Endothelial cell of umbilical vein (primary cell): ENCODE measurements at regions not wholly inside any gene's neighbourhood (a gene's known extent, or its start where the extent isn't known, plus 50 kb on each side); places are given as distances from the start of the nearest gene placed in this dataset.

Experiments used
- BruUV-seq: library from RNA; stranded (reverse); fragments of 400-500 nt; replicated peaks from 2 replicates; lab custom pipeline; 2021; lab: Mats Ljungman, UMichigan
- CTCF ChIA-PET: fragments of 300-600, 350-600 bp; sonication (Branson Sonifier 250); formaldehyde crosslinking; loops from one replicate; lab custom pipeline; 2021; ENCODE audit warnings: antibody characterized with exemption, inconsistent platforms; lab: Charles Lee
- POLR2A ChIA-PET: fragments of 300-600, 350-600 bp; sonication (Branson Sonifier 250); formaldehyde crosslinking; loops from one replicate; lab custom pipeline; 2021; ENCODE audit warnings: antibody characterized with exemption, inconsistent platforms; lab: Charles Lee
- DNase-seq: peaks from one replicate; pipeline ENCODE4 v3.0.0-alpha.2; 2011; ENCODE audit warnings: low read depth, low spot score
- FAIRE-seq: peaks from 2 replicates; lab custom pipeline; 2011; peaks lifted over from hg19 to GRCh38; lab: Jason Lieb, UNC
- H2AFZ ChIP-seq: 2 replicates; pipeline ENCODE4 v1.6.0; 2012; ENCODE audit warnings: low read depth, low read length, control low read depth, inconsistent platforms
- H3K27ac ChIP-seq: 2 replicates; pipeline ENCODE4 v1.5.1; 2011; ENCODE audit warnings: low read depth, mild to moderate bottlenecking, control low read depth, low read length, moderate library complexity; ENCODE audit not compliant: insufficient read depth
- H3K27me3 ChIP-seq, 2 experiments: 2 replicates each; pipeline versions ENCODE4 v1.6.0 to v1.6.1; 2011; ENCODE audit warnings: low read length in 2 of 2, mixed read lengths in 1 of 2; ENCODE audit not compliant: control insufficient read depth in 2 of 2, insufficient read depth in 2 of 2
- H3K36me3 ChIP-seq, 2 experiments: 2 replicates in 1 of 2; 3 replicates in 1 of 2; pipeline ENCODE4 v1.5.1; 2011; ENCODE audit warnings: low read length in 2 of 2, mild to moderate bottlenecking in 1 of 2, moderate library complexity in 1 of 2; ENCODE audit not compliant: control insufficient read depth in 2 of 2, insufficient read depth in 2 of 2; ENCODE audit errors: extremely low read depth in 1 of 2
- H3K4me1 ChIP-seq: 3 replicates; pipeline ENCODE4 v1.5.1; 2011; ENCODE audit warnings: mild to moderate bottlenecking, low read length; ENCODE audit not compliant: control insufficient read depth, insufficient read depth; ENCODE audit errors: extremely low read depth
- H3K4me2 ChIP-seq: 2 replicates; pipeline ENCODE4 v1.6.1; 2011; ENCODE audit warnings: low read length, control low read depth, mixed read lengths; ENCODE audit not compliant: insufficient read depth
- H3K4me3 ChIP-seq, 3 experiments: fragments of 200-600 bp in 1 of 3; sonication (generic), shearing (Covaris generic) in 1 of 3; replicated peaks in 1 of 3; 2 replicates each; pipeline ENCODE4 v1.5.1; 2011 to 2016; ENCODE audit warnings: control low read depth in 3 of 3, low read length in 3 of 3, mild to moderate bottlenecking in 2 of 3, inconsistent platforms in 1 of 3, low read depth in 1 of 3, moderate library complexity in 1 of 3; ENCODE audit not compliant: insufficient read depth in 1 of 3
- H3K79me2 ChIP-seq: 2 replicates; pipeline ENCODE4 v1.6.0; 2012; ENCODE audit warnings: low read length, inconsistent platforms; ENCODE audit not compliant: control insufficient read depth, insufficient read depth
- H3K9ac ChIP-seq: replicated peaks from 2 replicates; pipeline ENCODE3; 2011; ENCODE audit warnings: low read length, control low read depth; ENCODE audit not compliant: insufficient read depth; ENCODE audit errors: extremely low read depth
- H3K9me1 ChIP-seq: replicated peaks from 3 replicates; pipeline ENCODE4 v1.6.0; 2011; ENCODE audit warnings: mild to moderate bottlenecking, low read length; ENCODE audit not compliant: control insufficient read depth, insufficient read depth; ENCODE audit errors: extremely low read depth
- H3K9me3 ChIP-seq: replicated peaks from 2 replicates; pipeline ENCODE4 v1.5.1; 2012; ENCODE audit warnings: low read length, inconsistent platforms; ENCODE audit not compliant: control insufficient read depth, insufficient read depth
- H4K20me1 ChIP-seq: replicated peaks from 2 replicates; pipeline ENCODE3; 2011; ENCODE audit warnings: mild to moderate bottlenecking, low read length; ENCODE audit not compliant: control insufficient read depth, insufficient read depth; ENCODE audit errors: extremely low read depth
- CTCF ChIP-seq, 2 donors: IDR thresholded peaks; 1 replicate in 1 of 2; 2 replicates in 1 of 2; pipeline ENCODE4 v1.5.1; 2011; ENCODE audit warnings: low read length in 2 of 2, mild to moderate bottlenecking in 2 of 2, moderate library complexity in 2 of 2, control low read depth in 1 of 2, inconsistent platforms in 1 of 2, low read depth in 1 of 2; ENCODE audit not compliant: insufficient read depth in 1 of 2; ENCODE audit errors: extremely low read depth in 1 of 2
- EZH2 ChIP-seq: IDR thresholded peaks from 2 replicates; pipeline ENCODE4 v1.6.1; 2012; ENCODE audit warnings: borderline replicate concordance, low read depth, mild to moderate bottlenecking, moderate library complexity, low read length, inconsistent platforms; ENCODE audit not compliant: severe bottlenecking
- FOS ChIP-seq: IDR thresholded peaks from 2 replicates; pipeline ENCODE4 v1.6.1; 2011; ENCODE audit warnings: mild to moderate bottlenecking, low read length, moderate library complexity, borderline replicate concordance; ENCODE audit not compliant: insufficient read depth
- GATA2 ChIP-seq: IDR thresholded peaks from 2 replicates; pipeline ENCODE4 v1.7.0; 2011; ENCODE audit warnings: low read depth, mild to moderate bottlenecking, moderate library complexity, mixed read lengths, low read length; ENCODE audit not compliant: insufficient read length, insufficient read depth
- JUN ChIP-seq: IDR thresholded peaks from 2 replicates; pipeline ENCODE4 v1.6.1; 2011; ENCODE audit warnings: borderline replicate concordance, low read depth; ENCODE audit not compliant: insufficient read length, insufficient read depth
- MAX ChIP-seq: IDR thresholded peaks from 2 replicates; pipeline ENCODE4 v1.6.1; 2011; ENCODE audit not compliant: insufficient read depth, insufficient read length
- MYC ChIP-seq: IDR thresholded peaks from one replicate; pipeline ENCODE4 v1.6.1; 2011; ENCODE audit warnings: mild to moderate bottlenecking, low read depth, low read length
- POLR2A ChIP-seq: IDR thresholded peaks from 2 replicates; pipeline ENCODE4 v1.6.1; 2012; ENCODE audit warnings: low read depth, mild to moderate bottlenecking, control low read depth, low read length
- POLR2AphosphoS5 ChIP-seq: IDR thresholded peaks from 2 replicates; pipeline ENCODE4 v1.6.1; 2012; ENCODE audit warnings: low read depth, mild to moderate bottlenecking, control low read depth, low read length, moderate library complexity; ENCODE audit not compliant: insufficient read depth
- dilution Hi-C: fragments of 300-500 bp; cut with MboI; formaldehyde crosslinking; loops from one replicate; pipeline ENCODE4 v1.15.0; 2019; ENCODE audit warnings: low sequenced_read_pairs; ENCODE audit not compliant: extremely low pct_ligation_motif_present
- intact Hi-C: fragments of 100-400 bp; cut with micrococcal nuclease; formaldehyde crosslinking; loops from one replicate; pipeline ENCODE4 v1.10.0; 2022

DNA sequence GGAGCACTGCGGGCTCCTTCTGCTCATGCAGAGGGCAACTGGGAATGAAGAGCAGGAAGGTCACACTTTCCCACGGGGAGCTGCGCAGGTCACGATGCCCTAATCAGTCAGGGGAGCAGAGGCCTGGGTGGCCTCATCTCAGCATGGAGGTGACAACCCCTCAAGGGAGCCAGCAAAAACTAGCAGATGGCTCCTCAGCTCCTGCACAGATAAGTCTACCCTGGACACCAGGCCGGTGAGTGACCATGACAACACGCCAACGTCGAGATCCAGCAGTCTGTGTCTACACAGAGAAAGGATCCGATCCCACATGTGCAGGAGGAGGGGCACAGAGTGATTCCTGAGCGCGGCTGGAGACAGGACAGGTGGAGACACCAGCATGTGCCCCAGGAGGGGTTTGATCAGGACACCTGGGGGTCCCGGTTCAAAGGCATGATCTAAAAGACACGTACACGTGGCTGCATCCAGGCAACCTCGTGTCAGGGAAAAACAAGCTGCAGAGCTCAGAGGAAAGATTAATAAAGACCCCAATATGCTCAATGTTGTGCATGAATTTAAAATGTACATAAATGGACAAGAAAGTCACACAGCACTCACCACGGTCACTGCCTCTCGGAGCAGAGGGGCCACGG lies 153.7 kb upstream of the SFSWAP start:
- no peaks in the 10 kb centered on the region for H3K27me3 ChIP-seq
- TF ChIP-seq POLR2A (no peak), MAX (no peak), CTCF (IDR thresholded peaks at IDR 0.05; ENCODE audit: extremely low read depth in 1 of 2, insufficient read depth in 1 of 2, low read depth in 1 of 2, low read length in 2 of 2) (no peak), POLR2AphosphoS5 (no peak), JUN (no peak), GATA2 (no peak), EZH2 (no peak), MYC (no peak), FOS (no peak)
- no peaks in the 10 kb centered on the region for H3K4me1 ChIP-seq
- BruUV-seq: no TSS peak
- no peaks in the 10 kb centered on the region for H3K79me2 ChIP-seq
- ChIA-PET POLR2A (no interaction called here), CTCF (no interaction called here)
- no peak overlapping the region for H3K27ac ChIP-seq
- H3K36me3 ChIP-seq: no peaks in the 10 kb centered on the region
- no peak overlapping the region for H3K4me3 ChIP-seq
- no peaks in the 10 kb centered on the region for H3K9me1 ChIP-seq
- H3K4me2 ChIP-seq: no peak overlapping the region
- DNase-seq (no peak), FAIRE-seq (no peak)
- dilution Hi-C loops (no loop called here), intact Hi-C loops (no loop called here)
- H3K9ac ChIP-seq: no peak overlapping the region
- no peak overlapping the region for H2AFZ ChIP-seq
- H3K9me3 ChIP-seq: no peaks in the 10 kb centered on the region
- no peaks in the 10 kb centered on the region for H4K20me1 ChIP-seq
